A673 (cell line): ENCODE measurements at regions not wholly inside any gene's neighbourhood (a gene's known extent, or its start where the extent isn't known, plus 50 kb on each side); places are given as distances from the start of the nearest gene placed in this dataset.

Experiments
- BruUV-seq: library from RNA; stranded (reverse); fragments of 400-500 nt; replicated peaks from 2 replicates; lab custom pipeline; 2021; lab: Mats Ljungman, UMichigan
- CTCF ChIA-PET: fragments of 300-600 bp; sonication (Branson Sonifier 250); formaldehyde crosslinking; loops from one replicate; lab custom pipeline; 2022; ENCODE audit warnings: antibody characterized with exemption; lab: Charles Lee
- POLR2A ChIA-PET: fragments of 300-600 bp; sonication (Branson Sonifier 250); formaldehyde crosslinking; loops from one replicate; lab custom pipeline; 2022; ENCODE audit warnings: antibody characterized with exemption; ENCODE audit not compliant: low non-redundant PET; lab: Charles Lee
- DNase-seq: peaks from one replicate; pipeline ENCODE4 v3.0.0-alpha.2; 2015; ENCODE audit warnings: low spot score
- H3K27ac ChIP-seq: fragments of 200-600 bp; sonication (generic); 2 replicates; pipeline ENCODE4 v1.5.1; 2016; ENCODE audit warnings: mixed run types, low read depth, mild to moderate bottlenecking, mixed read lengths, antibody characterized with exemption, low read length; ENCODE audit not compliant: poor library complexity, severe bottlenecking
- H3K27me3 ChIP-seq: fragments of 200-600 bp; sonication (generic); replicated peaks from 2 replicates; pipeline ENCODE4 v1.6.1; 2017; ENCODE audit warnings: mixed run types, low read depth, mild to moderate bottlenecking, mixed read lengths, antibody characterized with exemption, low read length; ENCODE audit not compliant: insufficient read depth, poor library complexity
- H3K36me3 ChIP-seq: fragments of 200-600 bp; sonication (generic); 2 replicates; pipeline ENCODE4 v1.6.1; 2016; ENCODE audit warnings: mixed run types, mild to moderate bottlenecking, mixed read lengths, antibody characterized with exemption, low read length; ENCODE audit not compliant: insufficient read depth, poor library complexity, severe bottlenecking
- H3K4me1 ChIP-seq: fragments of 200-600 bp; sonication (generic); 2 replicates; pipeline ENCODE4 v1.6.1; 2017; ENCODE audit warnings: mixed run types, mild to moderate bottlenecking, mixed read lengths, antibody characterized with exemption, low read length; ENCODE audit not compliant: insufficient read depth, poor library complexity, severe bottlenecking
- H3K4me3 ChIP-seq: fragments of 200-600 bp; sonication (generic); 2 replicates; pipeline ENCODE4 v1.5.1; 2016; ENCODE audit warnings: low read depth, mixed run types, mild to moderate bottlenecking, mixed read lengths, low read length; ENCODE audit not compliant: poor library complexity, severe bottlenecking
- H3K9me3 ChIP-seq: fragments of 200-600 bp; sonication (generic); 2 replicates; pipeline ENCODE4 v1.6.1; 2016; ENCODE audit warnings: mixed run types, low read depth, mild to moderate bottlenecking, mixed read lengths, antibody characterized with exemption, low read length; ENCODE audit not compliant: poor library complexity, severe bottlenecking
- EZH2 ChIP-seq: fragments of 200-600 bp; sonication (generic); IDR thresholded peaks from 2 replicates; pipeline ENCODE4 v1.6.1; 2017; ENCODE audit warnings: borderline replicate concordance, low read depth, mild to moderate bottlenecking, mixed read lengths, antibody characterized with exemption, low read length; ENCODE audit not compliant: poor library complexity, severe bottlenecking
- intact Hi-C: fragments of 100-400 bp; cut with micrococcal nuclease; formaldehyde crosslinking; loops from one replicate; pipeline ENCODE4 v1.10.0; 2022; ENCODE audit not compliant: unreplicated experiment
- TF ChIP-seq, protein P1 (sequence below): fragments of 300-800, 200-600 bp; sonication (generic); conservative IDR thresholded peaks from 2 replicates; pipeline ENCODE4 v1.5.1; 2017; ENCODE audit warnings: low read depth, mild to moderate bottlenecking, antibody characterized with exemption, low read length, moderate library complexity, mixed read lengths

DNA sequence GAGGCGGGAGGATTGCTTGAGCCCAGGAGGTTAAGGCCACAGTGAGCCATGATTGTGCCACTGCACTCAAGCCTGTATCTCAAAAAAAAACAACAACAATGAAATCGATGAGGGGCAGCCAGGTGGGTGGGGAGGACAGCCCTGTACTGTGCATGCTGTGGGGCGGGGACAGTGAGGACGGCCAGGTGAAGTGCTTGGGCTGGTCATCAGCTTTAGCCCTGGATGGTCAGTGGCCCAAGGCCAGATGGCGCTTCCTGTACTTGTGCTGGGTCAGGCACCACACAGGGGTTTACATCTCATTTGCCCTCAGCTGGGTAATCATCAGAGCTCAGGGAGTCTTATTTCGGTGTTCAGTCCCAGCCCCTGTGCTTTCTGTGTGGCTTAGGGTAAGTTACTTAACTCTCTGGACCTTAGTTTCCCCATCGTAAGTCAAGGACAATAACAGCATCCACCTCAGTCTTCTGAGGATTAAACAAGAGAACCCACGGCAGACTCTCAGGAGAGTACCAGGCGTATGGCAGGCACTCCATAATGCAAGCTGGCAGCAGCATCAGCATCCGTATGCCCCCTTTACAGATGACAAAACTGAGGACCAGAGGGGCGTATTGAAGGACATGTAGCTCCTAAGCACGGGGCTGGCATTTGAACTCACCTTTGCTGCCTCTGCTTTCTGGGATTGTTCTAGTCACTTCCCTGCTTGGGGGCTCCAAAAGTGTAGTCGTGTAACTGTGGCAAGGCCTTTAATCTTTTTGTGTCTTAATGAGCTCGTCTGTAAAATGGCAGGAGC is 71.9 kb downstream of the SLC25A47 start:
- intact Hi-C loops: no loop called here
- Histone ChIP-seq H3K36me3 (no peaks in the 10 kb centered on the region), H3K9me3 (no peaks in the 10 kb centered on the region), H3K27ac (no peak overlapping the region), H3K4me3 (no peak overlapping the region), H3K4me1 (peaks cover 43% of the 10 kb centered on the region), H3K27me3 (no peaks in the 10 kb centered on the region)
- DNase-seq: no peak
- no TSS peak for BruUV-seq
- ChIA-PET POLR2A (no interaction called here), CTCF (no interaction called here)
- TF ChIP-seq EZH2: no peak

DNA sequence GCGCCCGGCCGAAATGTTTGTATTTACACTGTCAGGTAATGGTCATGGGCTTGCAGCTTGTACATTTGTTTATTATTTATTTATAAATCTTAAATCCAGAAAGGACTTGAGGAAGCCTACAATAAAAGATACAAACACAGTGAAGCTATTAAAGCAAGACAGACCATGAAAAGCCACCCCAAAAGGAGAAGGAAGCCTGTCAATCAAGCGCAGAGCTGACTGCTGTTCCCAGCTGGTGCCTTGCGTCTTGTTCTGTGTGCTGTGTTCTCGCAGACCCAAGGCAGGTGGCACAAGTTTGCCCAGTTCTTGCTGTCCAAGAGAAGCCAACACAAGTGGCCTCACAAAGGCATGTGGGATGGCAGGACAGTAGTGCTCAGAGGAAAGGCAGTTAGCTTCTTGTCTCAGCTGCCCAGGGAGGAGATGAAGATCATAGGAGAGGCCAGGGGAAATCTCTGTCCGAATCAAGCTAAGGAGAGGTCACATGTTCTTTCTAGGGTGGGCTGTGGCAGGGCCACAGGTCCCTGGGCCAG is 73.2 kb downstream of the SLC25A47 start:
- Histone ChIP-seq H3K4me3 (no peak overlapping the region), H3K4me1 (peaks cover 50% of the 10 kb centered on the region), H3K36me3 (no peaks in the 10 kb centered on the region), H3K27ac (no peak overlapping the region), H3K9me3 (no peaks in the 10 kb centered on the region), H3K27me3 (no peaks in the 10 kb centered on the region)
- BruUV-seq: no TSS peak
- TF ChIP-seq, protein P1, sequence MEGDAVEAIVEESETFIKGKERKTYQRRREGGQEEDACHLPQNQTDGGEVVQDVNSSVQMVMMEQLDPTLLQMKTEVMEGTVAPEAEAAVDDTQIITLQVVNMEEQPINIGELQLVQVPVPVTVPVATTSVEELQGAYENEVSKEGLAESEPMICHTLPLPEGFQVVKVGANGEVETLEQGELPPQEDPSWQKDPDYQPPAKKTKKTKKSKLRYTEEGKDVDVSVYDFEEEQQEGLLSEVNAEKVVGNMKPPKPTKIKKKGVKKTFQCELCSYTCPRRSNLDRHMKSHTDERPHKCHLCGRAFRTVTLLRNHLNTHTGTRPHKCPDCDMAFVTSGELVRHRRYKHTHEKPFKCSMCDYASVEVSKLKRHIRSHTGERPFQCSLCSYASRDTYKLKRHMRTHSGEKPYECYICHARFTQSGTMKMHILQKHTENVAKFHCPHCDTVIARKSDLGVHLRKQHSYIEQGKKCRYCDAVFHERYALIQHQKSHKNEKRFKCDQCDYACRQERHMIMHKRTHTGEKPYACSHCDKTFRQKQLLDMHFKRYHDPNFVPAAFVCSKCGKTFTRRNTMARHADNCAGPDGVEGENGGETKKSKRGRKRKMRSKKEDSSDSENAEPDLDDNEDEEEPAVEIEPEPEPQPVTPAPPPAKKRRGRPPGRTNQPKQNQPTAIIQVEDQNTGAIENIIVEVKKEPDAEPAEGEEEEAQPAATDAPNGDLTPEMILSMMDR: no peak
- TF ChIP-seq EZH2: no peak
- CTCF ChIA-PET: no interaction called here
- intact Hi-C loops: no loop called here
- DNase-seq: no peak
- POLR2A ChIA-PET: no interaction called here

DNA sequence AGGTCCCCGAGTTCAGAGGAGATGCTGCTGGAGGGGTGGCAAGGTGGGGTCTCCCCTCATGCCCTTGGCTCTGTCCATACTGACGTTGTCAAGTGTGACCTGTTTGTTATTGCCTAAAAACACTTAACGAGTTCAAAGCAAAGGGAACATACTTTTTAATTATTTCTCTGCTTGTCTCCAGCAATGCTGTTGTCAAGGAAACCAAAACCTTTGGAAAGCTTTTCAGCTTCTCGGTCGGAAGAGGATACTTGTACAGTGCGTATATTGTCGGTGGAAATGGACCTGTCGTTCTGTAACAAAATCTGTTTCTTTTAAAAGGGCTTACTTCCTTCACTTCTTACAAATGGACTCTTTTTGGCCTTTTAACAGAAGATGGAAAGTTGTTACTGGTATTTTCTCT is 73.9 kb downstream of the SLC25A47 start:
- no peaks in the 10 kb centered on the region for H3K36me3 ChIP-seq
- BruUV-seq: no TSS peak
- peaks cover 50% of the 10 kb centered on the region for H3K4me1 ChIP-seq
- H3K9me3 ChIP-seq: no peaks in the 10 kb centered on the region
- POLR2A ChIA-PET: no interaction called here
- DNase-seq: no peak
- intact Hi-C loops: no loop called here
- TF ChIP-seq, protein P1: no peak
- H3K4me3 ChIP-seq: no peak overlapping the region
- CTCF ChIA-PET: no interaction called here
- H3K27me3 ChIP-seq: no peaks in the 10 kb centered on the region
- H3K27ac ChIP-seq: no peak overlapping the region

DNA sequence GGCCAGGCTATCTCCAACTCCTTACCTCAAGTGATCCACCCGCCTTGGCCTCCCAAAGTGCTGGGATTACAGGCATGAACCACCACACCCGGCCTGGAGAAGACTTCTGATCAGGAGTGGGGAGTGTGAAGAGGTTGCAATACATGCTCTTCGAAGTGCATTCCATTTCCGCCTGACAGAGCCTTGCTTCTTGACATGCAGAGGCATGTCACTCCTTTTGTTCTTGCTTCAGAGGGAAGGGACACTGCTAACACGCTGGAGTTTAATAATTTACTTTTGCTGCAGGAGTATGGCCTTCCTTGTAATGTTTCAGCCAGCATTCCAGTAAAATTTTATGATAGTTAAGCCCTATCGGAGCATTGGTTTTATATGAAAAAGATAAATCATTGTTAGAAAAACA is 74.9 kb downstream of the SLC25A47 start:
- Histone ChIP-seq H3K27ac (no peak overlapping the region), H3K36me3 (no peaks in the 10 kb centered on the region), H3K9me3 (no peaks in the 10 kb centered on the region), H3K4me3 (no peak overlapping the region), H3K27me3 (no peaks in the 10 kb centered on the region), H3K4me1 (peaks cover 50% of the 10 kb centered on the region)
- no peak for DNase-seq
- TF ChIP-seq, protein P1: no peak
- TF ChIP-seq EZH2: no peak
- ChIA-PET POLR2A (no interaction called here), CTCF (no interaction called here)
- intact Hi-C loops: no loop called here
- no TSS peak for BruUV-seq
